HepG2 (cell line): ENCODE measurements at regions not wholly inside any gene's neighbourhood (a gene's known extent, or its start where the extent isn't known, plus 50 kb on each side); places are given as distances from the start of the nearest gene placed in this dataset.

Experiments
- ELF3 ChIP-seq: IDR thresholded peaks from 2 replicates; pipeline ENCODE4 v1.6.1; 2016; ENCODE audit warnings: missing genetic modification reagents, missing compliant biosample characterization
- POLR2AphosphoS5 ChIP-seq: IDR thresholded peaks from 2 replicates; pipeline ENCODE4 v1.6.1; 2012; ENCODE audit warnings: low read depth, low read length
- TF ChIP-seq, protein P1 (sequence below): sonication (generic); formaldehyde crosslinking; IDR thresholded peaks from 2 replicates; pipeline ENCODE4 v1.5.0; 2020; ENCODE audit warnings: mild to moderate bottlenecking, missing genetic modification reagents, moderate library complexity

DNA sequence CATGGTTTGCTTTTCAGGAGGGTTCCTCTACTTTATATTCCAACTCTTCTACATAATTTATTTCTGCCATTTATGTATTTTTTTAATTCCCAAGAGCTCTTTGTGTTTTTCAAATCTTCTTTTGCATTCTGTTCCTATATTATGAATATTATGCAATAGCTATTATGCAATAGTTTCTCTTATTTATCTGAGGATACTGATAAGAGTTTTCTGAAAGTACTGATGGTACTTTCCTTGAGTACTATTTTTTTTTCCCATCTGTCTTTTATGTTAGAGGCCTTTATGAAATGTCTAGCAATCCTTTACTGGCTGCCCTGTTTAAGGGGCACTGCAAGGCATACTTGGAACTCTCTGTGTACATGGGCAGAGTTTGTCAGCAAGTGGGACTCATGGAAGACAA, 93.4 kb downstream of the SLC41A2 start:
- TF ChIP-seq ELF3 (CRISPR knock-in tag) (no peak), POLR2AphosphoS5 (no peak)
- TF ChIP-seq, protein P1, sequence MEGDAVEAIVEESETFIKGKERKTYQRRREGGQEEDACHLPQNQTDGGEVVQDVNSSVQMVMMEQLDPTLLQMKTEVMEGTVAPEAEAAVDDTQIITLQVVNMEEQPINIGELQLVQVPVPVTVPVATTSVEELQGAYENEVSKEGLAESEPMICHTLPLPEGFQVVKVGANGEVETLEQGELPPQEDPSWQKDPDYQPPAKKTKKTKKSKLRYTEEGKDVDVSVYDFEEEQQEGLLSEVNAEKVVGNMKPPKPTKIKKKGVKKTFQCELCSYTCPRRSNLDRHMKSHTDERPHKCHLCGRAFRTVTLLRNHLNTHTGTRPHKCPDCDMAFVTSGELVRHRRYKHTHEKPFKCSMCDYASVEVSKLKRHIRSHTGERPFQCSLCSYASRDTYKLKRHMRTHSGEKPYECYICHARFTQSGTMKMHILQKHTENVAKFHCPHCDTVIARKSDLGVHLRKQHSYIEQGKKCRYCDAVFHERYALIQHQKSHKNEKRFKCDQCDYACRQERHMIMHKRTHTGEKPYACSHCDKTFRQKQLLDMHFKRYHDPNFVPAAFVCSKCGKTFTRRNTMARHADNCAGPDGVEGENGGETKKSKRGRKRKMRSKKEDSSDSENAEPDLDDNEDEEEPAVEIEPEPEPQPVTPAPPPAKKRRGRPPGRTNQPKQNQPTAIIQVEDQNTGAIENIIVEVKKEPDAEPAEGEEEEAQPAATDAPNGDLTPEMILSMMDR: no peak
